Globus pallidus (tissue), 1 donor: ENCODE measurements at regions not wholly inside any gene's neighbourhood (a gene's known extent, or its start where the extent isn't known, plus 50 kb on each side); places are given as distances from the start of the nearest gene placed in this dataset.

ENCODE experiments used
- DNase-seq: peaks from one replicate; pipeline ENCODE4 v3.0.0-alpha.2; 2015; ENCODE audit warnings: low spot score

GRCh38 chr4:163764569-163764968 is 270.1 kb downstream of the TMA16 start:
- DNase-seq = no peak

GRCh38 chr4:163768014-163768413 is 273.5 kb downstream of the TMA16 start:
- no peak for DNase-seq

- DNase-seq = no peak
Measured at GRCh38 chr4:163772238-163772637, 277.7 kb downstream of the TMA16 start.

- no peak for DNase-seq
Measured at GRCh38 chr4:163773940-163774339, 279.4 kb downstream of the TMA16 start.

- DNase-seq = no peak
Measured at GRCh38 chr4:163776957-163777356, 282.5 kb downstream of the TMA16 start.

- DNase-seq = no peak
Measured at GRCh38 chr4:163781726-163782125, 287.2 kb downstream of the TMA16 start.

- no peak for DNase-seq
Measured at GRCh38 chr4:163790231-163790630, 295.7 kb downstream of the TMA16 start.

GRCh38 chr4:163795885-163796284 is 301.4 kb downstream of the TMA16 start:
- DNase-seq = no peak

- DNase-seq = no peak
Measured at GRCh38 chr4:163804001-163804400, 309.5 kb downstream of the TMA16 start.

GRCh38 chr4:163806653-163807052 is 312.2 kb downstream of the TMA16 start:
- no peak for DNase-seq

GRCh38 chr4:163808011-163808410 is 313.5 kb downstream of the TMA16 start:
- DNase-seq = no peak

- DNase-seq = no peak
Measured at GRCh38 chr4:163810755-163811154, 316.3 kb downstream of the TMA16 start.

GRCh38 chr4:163815776-163816175 is 321.3 kb downstream of the TMA16 start:
- DNase-seq = no peak

- DNase-seq = no peak
Measured at GRCh38 chr4:163816494-163816893, 322.0 kb downstream of the TMA16 start.

GRCh38 chr4:163818673-163819072 is 324.2 kb downstream of the TMA16 start:
- DNase-seq = no peak

GRCh38 chr4:163833669-163834068 is 339.2 kb downstream of the TMA16 start:
- no peak for DNase-seq

- DNase-seq = no peak
Measured at GRCh38 chr4:163846008-163846407, 351.5 kb downstream of the TMA16 start.

GRCh38 chr4:163852246-163852645 is 357.8 kb downstream of the TMA16 start:
- DNase-seq = no peak

- no peak for DNase-seq
Measured at GRCh38 chr4:163857903-163858302, 363.4 kb downstream of the TMA16 start.

GRCh38 chr4:163858515-163858914 is 364.0 kb downstream of the TMA16 start:
- DNase-seq = no peak

GRCh38 chr4:163863082-163863481 is 368.6 kb downstream of the TMA16 start:
- no peak for DNase-seq

- DNase-seq = no peak
Measured at GRCh38 chr4:163865010-163865409, 370.5 kb downstream of the TMA16 start.

- no peak for DNase-seq
Measured at GRCh38 chr4:163866728-163867315, 372.3 kb downstream of the TMA16 start.

- DNase-seq = no peak
Measured at GRCh38 chr4:163868445-163868844, 374.0 kb downstream of the TMA16 start.

GRCh38 chr4:163871078-163871477 is 376.6 kb downstream of the TMA16 start:
- DNase-seq = no peak
